H1 (cell line): ENCODE measurements at regions not wholly inside any gene's neighbourhood (a gene's known extent, or its start where the extent isn't known, plus 50 kb on each side); places are given as distances from the start of the nearest gene placed in this dataset.

Experiments
- CTCF ChIA-PET: fragments of 300-600 bp; sonication (Branson Sonifier 250); formaldehyde crosslinking; loops from one replicate; lab custom pipeline; 2021; ENCODE audit not compliant: partially characterized antibody; lab: Charles Lee
- POLR2A ChIA-PET: fragments of 300-600 bp; sonication (Branson Sonifier 250); formaldehyde crosslinking; loops from one replicate; lab custom pipeline; 2021; ENCODE audit warnings: inconsistent platforms; ENCODE audit not compliant: partially characterized antibody; lab: Charles Lee
- DNase-seq, 2 experiments: peaks; one replicate each; pipeline versions ENCODE4 v3.0.0 to v3.0.0-alpha.2; 2010 to 2022; ENCODE audit warnings: low spot score in 2 of 2, low read depth in 1 of 2, mixed read lengths in 1 of 2
- FAIRE-seq: peaks from 2 replicates; lab custom pipeline; 2011; peaks lifted over from hg19 to GRCh38; lab: Jason Lieb, UNC
- H2AFZ ChIP-seq: 2 replicates; pipeline ENCODE4 v1.8.1; 2012; ENCODE audit warnings: low read length, inconsistent platforms
- H2AK5ac ChIP-seq: 2 replicates; pipeline ENCODE4 v1.6.1; 2013; ENCODE audit warnings: low read depth, low read length
- H2BK120ac ChIP-seq: replicated peaks from 2 replicates; pipeline ENCODE3; 2013; ENCODE audit warnings: low read depth, low read length, inconsistent platforms
- H2BK12ac ChIP-seq: 2 replicates; pipeline ENCODE4 v1.6.1; 2013; ENCODE audit warnings: low read depth, low read length
- H2BK15ac ChIP-seq: 2 replicates; pipeline ENCODE4 v1.6.1; 2013; ENCODE audit warnings: low read length
- H2BK20ac ChIP-seq: 2 replicates; pipeline ENCODE4 v1.6.1; 2013; ENCODE audit warnings: low read length
- H2BK5ac ChIP-seq: 2 replicates; pipeline ENCODE4 v1.6.1; 2013; ENCODE audit warnings: low read depth, low read length
- H3K14ac ChIP-seq: 2 replicates; pipeline ENCODE4 v1.6.1; 2013; ENCODE audit warnings: inconsistent platforms; ENCODE audit not compliant: insufficient read length
- H3K18ac ChIP-seq: 2 replicates; pipeline ENCODE4 v1.6.1; 2013; ENCODE audit warnings: low read length; ENCODE audit errors: extremely low read depth
- H3K23ac ChIP-seq: 2 replicates; pipeline ENCODE4 v1.6.1; 2013; ENCODE audit warnings: inconsistent platforms; ENCODE audit not compliant: insufficient read length
- H3K23me2 ChIP-seq: 2 replicates; pipeline ENCODE4 v1.6.1; 2013; ENCODE audit warnings: low read depth, low read length
- H3K27ac ChIP-seq: 2 replicates; pipeline ENCODE4 v1.6.1; 2011; ENCODE audit warnings: low read depth, low read length, inconsistent platforms
- H3K27me3 ChIP-seq, 4 experiments: replicated peaks in 1 of 4; 1 replicate in 1 of 4; 2 replicates in 3 of 4; pipeline versions ENCODE4 v1.6.1 to v1.8.1; 2011 to 2013; ENCODE audit warnings: low read length in 3 of 4, mild to moderate bottlenecking in 3 of 4, inconsistent platforms in 2 of 4, mixed read lengths in 2 of 4, moderate library complexity in 1 of 4; ENCODE audit not compliant: control insufficient read depth in 3 of 4, insufficient read depth in 3 of 4; ENCODE audit errors: extremely low read depth in 1 of 4
- H3K36me3 ChIP-seq, 4 experiments: 2 replicates each; pipeline versions ENCODE4 v1.6.1 to v1.8.1; 2011 to 2013; ENCODE audit warnings: mild to moderate bottlenecking in 4 of 4, low read length in 3 of 4, moderate library complexity in 2 of 4, control low read depth in 1 of 4, inconsistent platforms in 1 of 4; ENCODE audit not compliant: insufficient read depth in 4 of 4, control insufficient read depth in 2 of 4
- H3K4ac ChIP-seq: replicated peaks from 2 replicates; pipeline ENCODE3; 2013; ENCODE audit warnings: low read length, low read depth, mixed read lengths, inconsistent platforms; ENCODE audit not compliant: insufficient read length
- H3K4me1 ChIP-seq, 4 experiments: replicated peaks in 1 of 4; 1 replicate in 1 of 4; 2 replicates in 3 of 4; pipeline versions ENCODE4 v1.6.1 to v1.8.1; 2011 to 2013; ENCODE audit warnings: low read length in 3 of 4, inconsistent platforms in 2 of 4, mixed read lengths in 1 of 4; ENCODE audit not compliant: insufficient read depth in 4 of 4, control insufficient read depth in 3 of 4
- H3K4me2 ChIP-seq, 2 experiments: 2 replicates each; pipeline versions ENCODE4 v1.6.1 to v1.8.1; 2011 to 2013; ENCODE audit warnings: low read depth in 2 of 2, low read length in 2 of 2, control low read depth in 1 of 2, inconsistent platforms in 1 of 2, mild to moderate bottlenecking in 1 of 2; ENCODE audit not compliant: insufficient read depth in 1 of 2
- H3K4me3 ChIP-seq, 4 experiments: fragments of 200-600, 300-600 bp in 1 of 4; sonication (generic), shearing (Covaris generic), sonication (Bioruptor Twin) in 1 of 4; 2 replicates each; pipeline versions ENCODE4 v1.5.1 to v1.8.1; 2011 to 2016; ENCODE audit warnings: low read length in 4 of 4, low read depth in 3 of 4, control low read depth in 2 of 4, inconsistent platforms in 2 of 4, mild to moderate bottlenecking in 2 of 4, mixed read lengths in 1 of 4, moderate library complexity in 1 of 4; ENCODE audit not compliant: insufficient read depth in 2 of 4; ENCODE audit errors: extremely low read depth in 1 of 4
- H3K56ac ChIP-seq: replicated peaks from 2 replicates; pipeline ENCODE3; 2013; ENCODE audit warnings: low read depth, mild to moderate bottlenecking, mixed read lengths, low read length, inconsistent platforms; ENCODE audit not compliant: insufficient read length
- H3K79me1 ChIP-seq: 2 replicates; pipeline ENCODE4 v1.6.1; 2013; ENCODE audit warnings: low read depth, low read length, control low read depth
- H3K79me2 ChIP-seq, 2 experiments: 2 replicates each; pipeline versions ENCODE4 v1.6.1 to v1.8.1; 2012 to 2013; ENCODE audit warnings: low read length in 2 of 2, mild to moderate bottlenecking in 2 of 2, inconsistent platforms in 1 of 2; ENCODE audit not compliant: insufficient read depth in 2 of 2, control insufficient read depth in 1 of 2
- H3K9ac ChIP-seq, 4 experiments: replicated peaks in 1 of 4; 1 replicate in 1 of 4; 2 replicates in 3 of 4; pipeline versions ENCODE4 v1.6.1 to v1.8.1; 2011 to 2013; ENCODE audit warnings: low read depth in 3 of 4, low read length in 3 of 4, control low read depth in 2 of 4, mild to moderate bottlenecking in 2 of 4, moderate library complexity in 2 of 4, inconsistent platforms in 1 of 4; ENCODE audit errors: extremely low read depth in 1 of 4
- H3K9me3 ChIP-seq, 2 experiments: 2 replicates each; pipeline versions ENCODE4 v1.6.1 to v1.8.1; 2012 to 2013; ENCODE audit warnings: mild to moderate bottlenecking in 2 of 2, moderate library complexity in 2 of 2, control low read depth in 1 of 2, inconsistent platforms in 1 of 2, low read depth in 1 of 2, low read length in 1 of 2, mixed read lengths in 1 of 2; ENCODE audit not compliant: insufficient read depth in 2 of 2
- H4K20me1 ChIP-seq, 2 experiments: replicated peaks in 1 of 2; 2 replicates each; pipeline versions ENCODE3 to v1.8.1; 2011 to 2013; ENCODE audit warnings: inconsistent platforms in 2 of 2, low read length in 2 of 2, mild to moderate bottlenecking in 1 of 2; ENCODE audit not compliant: insufficient read depth in 2 of 2, control insufficient read depth in 1 of 2
- H4K5ac ChIP-seq: 2 replicates; pipeline ENCODE4 v1.6.1; 2013; ENCODE audit warnings: low read length, low read depth, mixed read lengths, inconsistent platforms; ENCODE audit not compliant: insufficient read length
- H4K8ac ChIP-seq: 2 replicates; pipeline ENCODE4 v1.8.0; 2013; ENCODE audit warnings: mild to moderate bottlenecking, moderate library complexity, low read length, inconsistent platforms; ENCODE audit not compliant: insufficient read depth; ENCODE audit errors: extremely low read depth
- H4K91ac ChIP-seq: replicated peaks from 2 replicates; pipeline ENCODE3; 2013; ENCODE audit warnings: low read length, mixed read lengths, inconsistent platforms; ENCODE audit not compliant: insufficient read length
- E2F6 ChIP-seq: IDR thresholded peaks from 2 replicates; pipeline ENCODE4 v1.6.1; 2012; ENCODE audit warnings: inconsistent platforms
- JUND ChIP-seq: IDR thresholded peaks from 2 replicates; pipeline ENCODE4 v1.6.1; 2011; ENCODE audit warnings: mild to moderate bottlenecking, improper control_type of control experiment, low read length
- NRF1 ChIP-seq: IDR thresholded peaks from 2 replicates; pipeline ENCODE4 v1.6.1; 2011; ENCODE audit warnings: mild to moderate bottlenecking, low read depth, low read length, improper control_type of control experiment
- TCF12 ChIP-seq: IDR thresholded peaks from 2 replicates; pipeline ENCODE4 v1.6.1; 2011; ENCODE audit warnings: low read depth, mild to moderate bottlenecking, low read length
- USF2 ChIP-seq: IDR thresholded peaks from 2 replicates; pipeline ENCODE4 v1.6.1; 2011; ENCODE audit warnings: low read length, improper control_type of control experiment
- WGBS, 2 experiments: shearing (Covaris generic) in 1 of 2; methylation state at CpG; one replicate each; pipeline versions ENCODE4 v1.1.6 to v1.1.7; 2013 to 2015; ENCODE audit warnings: low lambda C conversion rate in 2 of 2, mixed read lengths in 2 of 2, inconsistent platforms in 1 of 2, low coverage in 1 of 2, missing lambda C conversion rate in 1 of 2; ENCODE audit not compliant: insufficient replicate concordance in 2 of 2, insufficient coverage in 1 of 2, insufficient read length in 1 of 2; ENCODE audit errors: extremely low coverage in 1 of 2, missing lambda C conversion rate in 1 of 2; 5-methylcytosine and 5-hydroxymethylcytosine counted together

- Histone ChIP-seq H3K23me2 (no peaks in the 10 kb centered on the region), H3K4me1 (0 out of 7 replicates have a peak, but pooled peaks cover 0 to 5% (median 0%) of the 10 kb centered on the region in 4 experiments), H3K4me2 (no peak overlapping the region), H4K8ac (no peak overlapping the region), H2BK12ac (no peak overlapping the region), H3K23ac (no peak overlapping the region), H3K9me3 (no peaks in the 10 kb centered on the region), H4K91ac (no peak overlapping the region), H3K27ac (no peak overlapping the region), H2BK20ac (no peak overlapping the region), H4K5ac (no peak overlapping the region), H3K79me1 (no peaks in the 10 kb centered on the region), H3K27me3 (no peaks in the 10 kb centered on the region), H3K4ac (no peak overlapping the region), H3K9ac (no peak overlapping the region), H2AK5ac (no peak overlapping the region), H2AFZ (no peak overlapping the region), H3K18ac (no peak overlapping the region), H3K14ac (no peak overlapping the region), H3K79me2 (no peaks in the 10 kb centered on the region), H3K56ac (no peak overlapping the region), H3K36me3 (no peaks in the 10 kb centered on the region), H2BK5ac (no peak overlapping the region), H2BK15ac (no peak overlapping the region), H4K20me1 (no peaks in the 10 kb centered on the region), H2BK120ac (no peak overlapping the region), H3K4me3 (no peak overlapping the region)
- DNase-seq (no peak), FAIRE-seq (no peak)
- no peak for TF ChIP-seq JUND
- TF ChIP-seq USF2, result no peak
- TF ChIP-seq NRF1, result no peak
- TF ChIP-seq TCF12, result no peak
- TF ChIP-seq E2F6, result no peak
- 67% methylated on average over 3 of the region's 5 CpGs; no CpG with 5 or more reads in 1 of the 2 experiments for WGBS, 2 experiments
- CTCF ChIA-PET, result interaction anchor here (1.7 kb wide), 1 partner anchor 54 kb away, joined by 5 read pairs; no protein-coding TSS in a partner anchor
- POLR2A ChIA-PET, result no interaction called here
Observed at GRCh38 chrX:150200820-150201287, 162.3 kb upstream of the MAMLD1 start.
